ENCODE measurements at regions not wholly inside any gene's neighbourhood (a gene's known extent, or its start where the extent isn't known, plus 50 kb on each side); places are given as distances from the start of the nearest gene placed in this dataset.

- H3K36me3 ChIP-seq (ENCODE audit: control insufficient read depth in 4 of 4, insufficient read depth in 4 of 4, low read length in 4 of 4): no peaks in the 10 kb centered on the region
- H3K9me3 ChIP-seq (ENCODE audit: control insufficient read depth in 4 of 4, insufficient read depth in 3 of 4, low read length in 3 of 4): no peaks in the 10 kb centered on the region
- ATAC-seq (ENCODE audit: insufficient read depth, low FRiP score): no peak
- H3K4me1 ChIP-seq (ENCODE audit: control insufficient read depth in 5 of 5, insufficient read depth in 5 of 5, low read length in 5 of 5): peaks cover 0 to 5% (median 0%) of the 10 kb centered on the region in 5 donors
- H3K27ac ChIP-seq (ENCODE audit: low read depth in 1 of 2, low read length in 1 of 2): no peak overlapping the region
- no peak for DNase-seq
- no peaks in the 10 kb centered on the region for H3K27me3 ChIP-seq (ENCODE audit: control insufficient read depth in 3 of 3, insufficient read depth in 3 of 3, low read length in 2 of 3)
- no peak for TF ChIP-seq CTCF (IDR thresholded peaks at IDR 0.05; ENCODE audit: control extremely low read depth, extremely low read depth)
- no peak overlapping the region for H3K9ac ChIP-seq (ENCODE audit: insufficient read depth in 1 of 2, low read length in 2 of 2)
- H3K4me3 ChIP-seq: no peak overlapping the region
- 86% methylated on average over 4 of the region's 4 CpGs for WGBS, 2 donors
Observed at GRCh38 chr10:94115725-94116124, 122.0 kb downstream of the PLCE1 start.

GRCh38 chr10:94116848-94117247 is 123.1 kb downstream of the PLCE1 start:
- DNase-seq (no peak), ATAC-seq (ENCODE audit: insufficient read depth, low FRiP score) (no peak)
- H3K27ac ChIP-seq (ENCODE audit: low read depth in 1 of 2, low read length in 1 of 2): no peak overlapping the region
- no peaks in the 10 kb centered on the region for H3K27me3 ChIP-seq (ENCODE audit: control insufficient read depth in 3 of 3, insufficient read depth in 3 of 3, low read length in 2 of 3)
- 77 to 94% methylated on average over 1 of the region's 1 CpG for WGBS, 2 donors
- H3K9me3 ChIP-seq (ENCODE audit: control insufficient read depth in 4 of 4, insufficient read depth in 3 of 4, low read length in 3 of 4): no peaks in the 10 kb centered on the region
- H3K36me3 ChIP-seq (ENCODE audit: control insufficient read depth in 4 of 4, insufficient read depth in 4 of 4, low read length in 4 of 4): no peaks in the 10 kb centered on the region
- no peak overlapping the region for H3K4me3 ChIP-seq
- H3K4me1 ChIP-seq (ENCODE audit: control insufficient read depth in 5 of 5, insufficient read depth in 5 of 5, low read length in 5 of 5): peaks cover 0 to under 1% (median 0%) of the 10 kb centered on the region in 5 donors
- no peak overlapping the region for H3K9ac ChIP-seq (ENCODE audit: insufficient read depth in 1 of 2, low read length in 2 of 2)
- no peak for TF ChIP-seq CTCF (IDR thresholded peaks at IDR 0.05; ENCODE audit: control extremely low read depth, extremely low read depth)

GRCh38 chr10:94122211-94122610 is 128.5 kb downstream of the PLCE1 start:
- DNase-seq: no peak
- peak overlapping the region in 1 of 2 donors; percentile 58 for H3K27ac ChIP-seq (ENCODE audit: low read depth in 1 of 2, low read length in 1 of 2)
- no peak for ATAC-seq (ENCODE audit: insufficient read depth, low FRiP score)

More at GRCh38 chr10:94122211-94122610, 128.5 kb downstream of the PLCE1 start:
- 87 to 89% methylated on average over 2 of the region's 2 CpGs for WGBS, 2 donors
- Histone ChIP-seq H3K4me3 (no peak overlapping the region), H3K9ac (ENCODE audit: insufficient read depth in 1 of 2, low read length in 2 of 2) (no peak overlapping the region), H3K27me3 (ENCODE audit: control insufficient read depth in 3 of 3, insufficient read depth in 3 of 3, low read length in 2 of 3) (no peaks in the 10 kb centered on the region), H3K9me3 (ENCODE audit: control insufficient read depth in 4 of 4, insufficient read depth in 3 of 4, low read length in 3 of 4) (no peaks in the 10 kb centered on the region), H3K36me3 (ENCODE audit: control insufficient read depth in 4 of 4, insufficient read depth in 4 of 4, low read length in 4 of 4) (no peaks in the 10 kb centered on the region), H3K4me1 (ENCODE audit: control insufficient read depth in 5 of 5, insufficient read depth in 5 of 5, low read length in 5 of 5) (peaks cover 0 to 12% (median 3%) of the 10 kb centered on the region in 5 donors)
- TF ChIP-seq CTCF (IDR thresholded peaks at IDR 0.05; ENCODE audit: control extremely low read depth, extremely low read depth): no peak
